Neural cell (in vitro differentiated cells): ENCODE measurements at regions not wholly inside any gene's neighbourhood (a gene's known extent, or its start where the extent isn't known, plus 50 kb on each side); places are given as distances from the start of the nearest gene placed in this dataset.

Source experiments
- H2AFZ ChIP-seq: fragments of 200-600, 300-800 bp; sonication (generic), shearing (Covaris generic); 2 replicates; pipeline ENCODE4 v1.6.0; 2014; ENCODE audit warnings: low read depth, mild to moderate bottlenecking, antibody characterized with exemption, low read length, moderate library complexity
- H3F3A ChIP-seq: fragments of 200-600 bp; shearing (Covaris generic); 2 replicates; pipeline ENCODE4 v1.6.1; 2016; ENCODE audit warnings: mild to moderate bottlenecking, moderate library complexity, mixed read lengths, antibody characterized with exemption, low read length; ENCODE audit not compliant: insufficient read depth, poor library complexity, severe bottlenecking
- H3K27ac ChIP-seq: fragments of 200-600, 300-800 bp; sonication (generic), shearing (Covaris generic); 2 replicates; pipeline ENCODE4 v1.5.1; 2014; ENCODE audit warnings: mild to moderate bottlenecking, low read length, moderate library complexity
- H3K27me3 ChIP-seq: fragments of 300-800, 200-600 bp; sonication (generic), shearing (Covaris generic); 2 replicates; pipeline ENCODE4 v1.6.0; 2014; ENCODE audit warnings: mild to moderate bottlenecking, low read depth, low read length, moderate library complexity; ENCODE audit not compliant: insufficient read depth
- H3K36me3 ChIP-seq: fragments of 300-800, 200-600 bp; sonication (generic), shearing (Covaris generic); 2 replicates; pipeline ENCODE4 v1.5.1; 2014; ENCODE audit warnings: mild to moderate bottlenecking, antibody characterized with exemption, low read length, moderate library complexity; ENCODE audit not compliant: insufficient read depth
- H3K4me2 ChIP-seq: fragments of 300-800, 200-600 bp; sonication (generic), shearing (Covaris generic); 2 replicates; pipeline ENCODE4 v1.6.0; 2014; ENCODE audit warnings: mild to moderate bottlenecking, low read length
- H3K4me3 ChIP-seq: fragments of 300-800, 200-600 bp; sonication (generic), shearing (Covaris generic); 2 replicates; pipeline ENCODE4 v1.5.1; 2014; ENCODE audit warnings: mild to moderate bottlenecking, low read length, moderate library complexity
- H3K79me2 ChIP-seq: fragments of 200-600 bp; shearing (Covaris generic); replicated peaks from 2 replicates; pipeline ENCODE4 v1.6.0; 2014; ENCODE audit warnings: mild to moderate bottlenecking, low read length, moderate library complexity; ENCODE audit not compliant: insufficient read depth
- H3K9ac ChIP-seq: fragments of 300-800, 200-600 bp; sonication (generic), shearing (Covaris generic); 2 replicates; pipeline ENCODE4 v1.6.1; 2016; ENCODE audit warnings: mild to moderate bottlenecking, low read length, mixed read lengths
- H3K9me2 ChIP-seq: fragments of 200-600 bp; shearing (Covaris generic); 2 replicates; pipeline ENCODE4 v1.6.1; 2016; ENCODE audit warnings: mild to moderate bottlenecking, low read length, mixed read lengths; ENCODE audit not compliant: insufficient read depth
- H3K9me3 ChIP-seq: fragments of 200-600, 300-800 bp; sonication (generic), shearing (Covaris generic); 2 replicates; pipeline ENCODE4 v1.6.1; 2016; ENCODE audit warnings: mild to moderate bottlenecking, mixed run types, low read length, moderate library complexity, mixed read lengths
- H4K20me1 ChIP-seq: fragments of 200-600 bp; shearing (Covaris generic); 2 replicates; pipeline ENCODE4 v1.6.1; 2016; ENCODE audit warnings: mild to moderate bottlenecking, mixed run types; ENCODE audit not compliant: insufficient read depth
- EP300 ChIP-seq: fragments of 450-650 bp; conservative IDR thresholded peaks from 2 replicates; pipeline ENCODE4 v1.6.1; 2014; ENCODE audit warnings: antibody characterized with exemption, mild to moderate bottlenecking, moderate library complexity; ENCODE audit not compliant: poor library complexity, severe bottlenecking
- EZH2 ChIP-seq: fragments of 200-600, 300-800 bp; shearing (Covaris generic), sonication (generic); IDR thresholded peaks from 2 replicates; pipeline ENCODE4 v1.6.1; 2014; ENCODE audit warnings: antibody characterized with exemption, low read length, borderline replicate concordance, mild to moderate bottlenecking; ENCODE audit not compliant: insufficient read depth, poor library complexity, severe bottlenecking
- MXI1 ChIP-seq: fragments of 450-650 bp; conservative IDR thresholded peaks from 2 replicates; pipeline ENCODE4 v1.6.1; 2014; ENCODE audit warnings: antibody characterized with exemption, mild to moderate bottlenecking; ENCODE audit not compliant: poor library complexity, severe bottlenecking
- POLR2AphosphoS5 ChIP-seq: IDR thresholded peaks from 2 replicates; pipeline ENCODE4 v1.6.1; 2012
- RAD21 ChIP-seq: fragments of 450-650 bp; conservative IDR thresholded peaks from 2 replicates; pipeline ENCODE4 v1.6.1; 2014; ENCODE audit warnings: antibody characterized with exemption, mild to moderate bottlenecking, moderate library complexity
- SMC3 ChIP-seq: fragments of 450-650 bp; conservative IDR thresholded peaks from 2 replicates; pipeline ENCODE4 v1.6.1; 2014; ENCODE audit warnings: antibody characterized with exemption, mild to moderate bottlenecking, moderate library complexity; ENCODE audit not compliant: poor library complexity
- TAF1 ChIP-seq: IDR thresholded peaks from 2 replicates; pipeline ENCODE4 v1.6.1; 2012; ENCODE audit warnings: low read depth
- TF ChIP-seq, protein P1 (sequence below): fragments of 450-650 bp; IDR thresholded peaks from 2 replicates; pipeline ENCODE4 v1.5.1; 2014; ENCODE audit warnings: antibody characterized with exemption, mild to moderate bottlenecking, moderate library complexity; ENCODE audit not compliant: poor library complexity, severe bottlenecking
- TF ChIP-seq, protein P2 (sequence below): IDR thresholded peaks from 2 replicates; pipeline ENCODE4 v1.6.1; 2012; ENCODE audit warnings: borderline replicate concordance

DNA sequence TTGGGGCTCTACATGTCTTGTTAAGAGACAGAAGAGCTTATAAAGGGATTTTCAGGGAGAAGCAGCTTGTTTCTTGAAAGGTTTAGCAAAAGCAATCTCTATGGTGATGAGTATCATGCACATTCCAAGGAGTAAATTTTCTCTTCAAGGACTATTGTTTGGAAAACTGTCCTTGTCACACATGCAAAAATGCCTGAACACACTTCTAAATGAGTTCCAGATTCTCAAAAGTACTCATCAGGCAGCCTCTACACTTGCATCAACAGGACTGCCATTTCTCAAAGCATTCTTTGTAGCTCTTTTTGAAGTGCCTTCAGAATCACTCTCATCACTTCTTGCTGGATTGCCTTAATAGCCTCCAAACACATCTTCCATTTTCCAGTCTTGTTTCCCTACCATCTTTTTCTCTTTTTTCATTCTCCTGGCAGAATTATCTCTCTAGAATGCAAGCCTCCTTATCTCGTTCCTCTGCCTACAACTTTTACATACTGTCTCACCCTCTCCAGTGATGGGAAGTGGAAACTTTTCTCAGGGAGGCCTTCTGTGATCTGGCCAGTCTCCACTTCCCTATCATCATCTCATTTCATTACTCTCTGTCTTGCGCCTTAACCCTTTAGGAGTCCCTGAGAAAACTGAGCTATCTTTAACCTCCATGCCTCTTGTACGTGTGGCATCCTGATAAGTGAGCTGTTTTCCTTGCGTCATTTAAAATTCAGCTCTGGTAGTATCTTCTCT is 631.5 kb upstream of the TLE4 start:
- no peak overlapping the region for H3K4me2 ChIP-seq

DNA sequence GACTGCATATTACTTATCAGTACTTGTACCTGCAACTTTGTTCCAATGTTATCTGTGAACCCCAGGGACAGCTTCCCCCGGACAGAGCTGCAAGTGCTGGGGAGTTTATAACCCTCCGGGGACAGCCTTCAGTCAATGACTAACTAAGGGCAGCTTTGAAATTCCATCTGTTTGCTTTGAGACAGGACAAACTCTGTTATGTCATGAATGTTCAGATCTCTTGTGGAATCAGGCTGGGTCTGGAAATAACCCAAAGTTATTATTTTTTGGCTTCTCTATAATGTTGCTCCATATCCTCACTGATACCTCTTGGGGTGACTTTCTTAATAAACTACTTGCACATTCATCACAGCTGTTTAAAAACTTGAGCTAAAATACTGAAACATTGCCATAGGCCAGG is 617.5 kb upstream of the TLE4 start:
- H3K9ac ChIP-seq = no peak overlapping the region
- no peak overlapping the region for H3K4me3 ChIP-seq
- no peak overlapping the region for H3K27ac ChIP-seq
- no peaks in the 10 kb centered on the region for H3K79me2 ChIP-seq
- H3K36me3 ChIP-seq = no peaks in the 10 kb centered on the region
- H3K27me3 ChIP-seq = no peaks in the 10 kb centered on the region
- no peaks in the 10 kb centered on the region for H3F3A ChIP-seq
- H3K9me3 ChIP-seq = no peaks in the 10 kb centered on the region
- TF ChIP-seq, protein P1, sequence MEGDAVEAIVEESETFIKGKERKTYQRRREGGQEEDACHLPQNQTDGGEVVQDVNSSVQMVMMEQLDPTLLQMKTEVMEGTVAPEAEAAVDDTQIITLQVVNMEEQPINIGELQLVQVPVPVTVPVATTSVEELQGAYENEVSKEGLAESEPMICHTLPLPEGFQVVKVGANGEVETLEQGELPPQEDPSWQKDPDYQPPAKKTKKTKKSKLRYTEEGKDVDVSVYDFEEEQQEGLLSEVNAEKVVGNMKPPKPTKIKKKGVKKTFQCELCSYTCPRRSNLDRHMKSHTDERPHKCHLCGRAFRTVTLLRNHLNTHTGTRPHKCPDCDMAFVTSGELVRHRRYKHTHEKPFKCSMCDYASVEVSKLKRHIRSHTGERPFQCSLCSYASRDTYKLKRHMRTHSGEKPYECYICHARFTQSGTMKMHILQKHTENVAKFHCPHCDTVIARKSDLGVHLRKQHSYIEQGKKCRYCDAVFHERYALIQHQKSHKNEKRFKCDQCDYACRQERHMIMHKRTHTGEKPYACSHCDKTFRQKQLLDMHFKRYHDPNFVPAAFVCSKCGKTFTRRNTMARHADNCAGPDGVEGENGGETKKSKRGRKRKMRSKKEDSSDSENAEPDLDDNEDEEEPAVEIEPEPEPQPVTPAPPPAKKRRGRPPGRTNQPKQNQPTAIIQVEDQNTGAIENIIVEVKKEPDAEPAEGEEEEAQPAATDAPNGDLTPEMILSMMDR = no peak
- TF ChIP-seq SMC3 (no peak), EZH2 (no peak), EP300 (no peak), MXI1 (no peak), RAD21 (no peak)
- TF ChIP-seq, protein P2, sequence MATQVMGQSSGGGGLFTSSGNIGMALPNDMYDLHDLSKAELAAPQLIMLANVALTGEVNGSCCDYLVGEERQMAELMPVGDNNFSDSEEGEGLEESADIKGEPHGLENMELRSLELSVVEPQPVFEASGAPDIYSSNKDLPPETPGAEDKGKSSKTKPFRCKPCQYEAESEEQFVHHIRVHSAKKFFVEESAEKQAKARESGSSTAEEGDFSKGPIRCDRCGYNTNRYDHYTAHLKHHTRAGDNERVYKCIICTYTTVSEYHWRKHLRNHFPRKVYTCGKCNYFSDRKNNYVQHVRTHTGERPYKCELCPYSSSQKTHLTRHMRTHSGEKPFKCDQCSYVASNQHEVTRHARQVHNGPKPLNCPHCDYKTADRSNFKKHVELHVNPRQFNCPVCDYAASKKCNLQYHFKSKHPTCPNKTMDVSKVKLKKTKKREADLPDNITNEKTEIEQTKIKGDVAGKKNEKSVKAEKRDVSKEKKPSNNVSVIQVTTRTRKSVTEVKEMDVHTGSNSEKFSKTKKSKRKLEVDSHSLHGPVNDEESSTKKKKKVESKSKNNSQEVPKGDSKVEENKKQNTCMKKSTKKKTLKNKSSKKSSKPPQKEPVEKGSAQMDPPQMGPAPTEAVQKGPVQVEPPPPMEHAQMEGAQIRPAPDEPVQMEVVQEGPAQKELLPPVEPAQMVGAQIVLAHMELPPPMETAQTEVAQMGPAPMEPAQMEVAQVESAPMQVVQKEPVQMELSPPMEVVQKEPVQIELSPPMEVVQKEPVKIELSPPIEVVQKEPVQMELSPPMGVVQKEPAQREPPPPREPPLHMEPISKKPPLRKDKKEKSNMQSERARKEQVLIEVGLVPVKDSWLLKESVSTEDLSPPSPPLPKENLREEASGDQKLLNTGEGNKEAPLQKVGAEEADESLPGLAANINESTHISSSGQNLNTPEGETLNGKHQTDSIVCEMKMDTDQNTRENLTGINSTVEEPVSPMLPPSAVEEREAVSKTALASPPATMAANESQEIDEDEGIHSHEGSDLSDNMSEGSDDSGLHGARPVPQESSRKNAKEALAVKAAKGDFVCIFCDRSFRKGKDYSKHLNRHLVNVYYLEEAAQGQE = no peak
- no peak overlapping the region for H3K4me2 ChIP-seq
- H3K9me2 ChIP-seq = no peaks in the 10 kb centered on the region
- no peak overlapping the region for H2AFZ ChIP-seq
- no peaks in the 10 kb centered on the region for H4K20me1 ChIP-seq

More for the DNA sequence above, 631.5 kb upstream of the TLE4 start:
- TF ChIP-seq SMC3 (no peak), TAF1 (no peak), RAD21 (no peak), EP300 (no peak), POLR2AphosphoS5 (no peak), MXI1 (no peak)
- TF ChIP-seq, protein P2 = no peak
- TF ChIP-seq, protein P1 = no peak
- Histone ChIP-seq H3K79me2 (no peaks in the 10 kb centered on the region), H2AFZ (no peak overlapping the region), H4K20me1 (no peaks in the 10 kb centered on the region), H3F3A (no peaks in the 10 kb centered on the region), H3K9me3 (no peaks in the 10 kb centered on the region), H3K9me2 (no peaks in the 10 kb centered on the region), H3K27me3 (no peaks in the 10 kb centered on the region), H3K27ac (no peak overlapping the region), H3K36me3 (no peaks in the 10 kb centered on the region), H3K9ac (no peak overlapping the region), H3K4me3 (no peak overlapping the region)
